Ovary (tissue), 3 donors: ENCODE measurements at regions not wholly inside any gene's neighbourhood (a gene's known extent, or its start where the extent isn't known, plus 50 kb on each side); places are given as distances from the start of the nearest gene placed in this dataset.

Experiments used
- CTCF ChIP-seq, 3 donors: fragments of 450-650 bp in 2 of 3; fragments of 200-600 bp in 1 of 3; IDR thresholded peaks; one replicate each; pipeline versions ENCODE4 v1.5.1 to v1.8.0; 2016 to 2022; ENCODE audit warnings: antibody characterized with exemption in 3 of 3, mild to moderate bottlenecking in 1 of 3
- EP300 ChIP-seq: sonication (generic); formaldehyde crosslinking; IDR thresholded peaks from one replicate; pipeline ENCODE4 v1.6.1; 2017; ENCODE audit warnings: antibody characterized with exemption
- POLR2A ChIP-seq: fragments of 450-650 bp; IDR thresholded peaks from one replicate; pipeline ENCODE4 v1.6.1; 2017; ENCODE audit warnings: antibody characterized with exemption, mild to moderate bottlenecking, moderate library complexity
- donor health status: DM: no; HTN: no; CAD: no.

GRCh38 chr13:56459286-56459685 lies 681.4 kb upstream of the PRR20A start:
- TF ChIP-seq CTCF (IDR thresholded peaks at IDR 0.05) (no peak), POLR2A (no peak), EP300 (no peak)
